ENCODE measurements at regions not wholly inside any gene's neighbourhood (a gene's known extent, or its start where the extent isn't known, plus 50 kb on each side); places are given as distances from the start of the nearest gene placed in this dataset.

GRCh38 chr14:105876158-105876557, 349.8 kb downstream of the TMEM121 start:
- Mint-ChIP-seq H3K36me3 (ENCODE audit: low read depth) (peaks cover 34% of the 10 kb centered on the region), H3K4me1 (no peaks in the 10 kb centered on the region), H3K9me3 (peaks cover 96% of the 10 kb centered on the region), H3K4me3 (no peak overlapping the region), H3K27ac (no peak overlapping the region), H3K27me3 (ENCODE audit: insufficient read depth, low read depth, poor library complexity) (peaks cover 14% of the 10 kb centered on the region)
- H3K9me2 ChIP-seq (ENCODE audit: insufficient read depth) = no peaks in the 10 kb centered on the region
- ATAC-seq (no peak), DNase-seq (ENCODE audit: low spot score) (no peak)
- H2AFZ ChIP-seq = no peak overlapping the region
- no peaks in the 10 kb centered on the region for H3K79me2 ChIP-seq (replicated peaks; ENCODE audit: insufficient read depth)
- TF ChIP-seq ZNF331 (CRISPR knock-in tag; IDR thresholded peaks at IDR 0.05; ENCODE audit: low read depth) (no peak), ZNF114 (CRISPR knock-in tag; IDR thresholded peaks at IDR 0.05) (no peak), EZH2 (IDR thresholded peaks at IDR 0.05; ENCODE audit: low read depth, unreplicated experiment) (no peak), NANOG (IDR thresholded peaks at IDR 0.05; ENCODE audit: borderline replicate concordance) (no peak), JUNB (IDR thresholded peaks at IDR 0.05; ENCODE audit: unreplicated experiment) (no peak), EZH2phosphoT487 (IDR thresholded peaks at IDR 0.05; ENCODE audit: unreplicated experiment) (no peak), STAT1 (IDR thresholded peaks at IDR 0.05; ENCODE audit: unreplicated experiment) (no peak), POLR2AphosphoS5 (IDR thresholded peaks at IDR 0.05; ENCODE audit: low read depth) (no peak), CREB1 (CRISPR knock-in tag; IDR thresholded peaks at IDR 0.05; ENCODE audit: low read depth) (no peak)
- TF ChIP-seq, protein P1, sequence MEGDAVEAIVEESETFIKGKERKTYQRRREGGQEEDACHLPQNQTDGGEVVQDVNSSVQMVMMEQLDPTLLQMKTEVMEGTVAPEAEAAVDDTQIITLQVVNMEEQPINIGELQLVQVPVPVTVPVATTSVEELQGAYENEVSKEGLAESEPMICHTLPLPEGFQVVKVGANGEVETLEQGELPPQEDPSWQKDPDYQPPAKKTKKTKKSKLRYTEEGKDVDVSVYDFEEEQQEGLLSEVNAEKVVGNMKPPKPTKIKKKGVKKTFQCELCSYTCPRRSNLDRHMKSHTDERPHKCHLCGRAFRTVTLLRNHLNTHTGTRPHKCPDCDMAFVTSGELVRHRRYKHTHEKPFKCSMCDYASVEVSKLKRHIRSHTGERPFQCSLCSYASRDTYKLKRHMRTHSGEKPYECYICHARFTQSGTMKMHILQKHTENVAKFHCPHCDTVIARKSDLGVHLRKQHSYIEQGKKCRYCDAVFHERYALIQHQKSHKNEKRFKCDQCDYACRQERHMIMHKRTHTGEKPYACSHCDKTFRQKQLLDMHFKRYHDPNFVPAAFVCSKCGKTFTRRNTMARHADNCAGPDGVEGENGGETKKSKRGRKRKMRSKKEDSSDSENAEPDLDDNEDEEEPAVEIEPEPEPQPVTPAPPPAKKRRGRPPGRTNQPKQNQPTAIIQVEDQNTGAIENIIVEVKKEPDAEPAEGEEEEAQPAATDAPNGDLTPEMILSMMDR (conservative IDR thresholded peaks at IDR 0.05; ENCODE audit: low read depth in 2 of 2) = no peak
- no peaks in the 10 kb centered on the region for H4K20me1 ChIP-seq (replicated peaks; ENCODE audit: insufficient read depth)
- no peaks in the 10 kb centered on the region for H3F3A ChIP-seq (replicated peaks; ENCODE audit: low read depth)
- no peaks in the 10 kb centered on the region for H3K27me3 ChIP-seq (ENCODE audit: insufficient read depth)
- H3K36me3 ChIP-seq (ENCODE audit: insufficient read depth) = peaks cover 6% of the 10 kb centered on the region; the same call in 1 of the 2 replicates
- no peak overlapping the region for H3K4me2 ChIP-seq
- no peak overlapping the region for H3K4me3 ChIP-seq
- no peaks in the 10 kb centered on the region for H3K4me1 ChIP-seq (ENCODE audit: insufficient read depth)
- H3K27ac ChIP-seq (ENCODE audit: low read depth) = no peak overlapping the region

DNA sequence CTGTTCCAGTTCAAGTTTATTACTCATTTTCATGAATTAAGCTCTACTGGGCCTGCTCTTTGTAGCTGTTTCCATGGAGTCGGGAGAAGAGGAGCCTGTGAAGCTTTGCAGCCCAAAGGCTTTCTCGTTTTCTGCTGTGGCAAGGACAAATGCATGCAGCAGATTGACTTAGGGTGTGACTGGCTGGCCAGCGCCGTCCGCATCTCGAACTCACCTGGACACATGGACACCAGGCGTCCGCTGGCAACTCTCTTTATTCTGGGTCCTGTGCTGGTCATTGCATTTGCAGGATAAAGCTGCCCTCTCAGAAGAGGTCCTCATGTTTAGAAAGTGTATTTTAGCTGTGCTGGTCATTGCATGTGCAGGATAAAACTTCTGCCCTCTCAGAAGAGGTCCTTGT, 350.4 kb downstream of the TMEM121 start:
- H3K27me3 Mint-ChIP-seq (ENCODE audit: insufficient read depth, low read depth, poor library complexity) = peaks cover 14% of the 10 kb centered on the region
- DNase-seq (ENCODE audit: low spot score) = no peak

More for the DNA sequence above, 350.4 kb downstream of the TMEM121 start:
- no peaks in the 10 kb centered on the region for H4K20me1 ChIP-seq (replicated peaks; ENCODE audit: insufficient read depth)
- H3K9me2 ChIP-seq (ENCODE audit: insufficient read depth) = no peaks in the 10 kb centered on the region
- H3K27ac ChIP-seq (ENCODE audit: low read depth) = no peak overlapping the region
- Mint-ChIP-seq H3K27ac (no peak overlapping the region), H3K4me3 (no peak overlapping the region), H3K9me3 (peaks cover 96% of the 10 kb centered on the region), H3K4me1 (no peaks in the 10 kb centered on the region), H3K36me3 (ENCODE audit: low read depth) (peaks cover 33% of the 10 kb centered on the region)
- no peaks in the 10 kb centered on the region for H3F3A ChIP-seq (replicated peaks; ENCODE audit: low read depth)
- H3K4me3 ChIP-seq = no peak overlapping the region
- H3K4me2 ChIP-seq = no peak overlapping the region
- no peak overlapping the region for H2AFZ ChIP-seq
- no peaks in the 10 kb centered on the region for H3K79me2 ChIP-seq (replicated peaks; ENCODE audit: insufficient read depth)
- no peaks in the 10 kb centered on the region for H3K4me1 ChIP-seq (ENCODE audit: insufficient read depth)
- H3K36me3 ChIP-seq (ENCODE audit: insufficient read depth) = peaks cover under 1% of the 10 kb centered on the region; the same call in 1 of the 2 replicates
- no peaks in the 10 kb centered on the region for H3K27me3 ChIP-seq (ENCODE audit: insufficient read depth)
- TF ChIP-seq EZH2phosphoT487 (IDR thresholded peaks at IDR 0.05; ENCODE audit: unreplicated experiment) (no peak), CREB1 (CRISPR knock-in tag; IDR thresholded peaks at IDR 0.05; ENCODE audit: low read depth) (no peak), ZNF462 (CRISPR knock-in tag; IDR thresholded peaks at IDR 0.05) (no peak), ETS1 (IDR thresholded peaks at IDR 0.05) (no peak), EZH2 (IDR thresholded peaks at IDR 0.05; ENCODE audit: low read depth, unreplicated experiment) (no peak), POLR2AphosphoS5 (IDR thresholded peaks at IDR 0.05; ENCODE audit: low read depth) (no peak)
- ATAC-seq = no peak
